H9 (cell line): ENCODE measurements at regions not wholly inside any gene's neighbourhood (a gene's known extent, or its start where the extent isn't known, plus 50 kb on each side); places are given as distances from the start of the nearest gene placed in this dataset.
"Not testable (repeated sequence)": the region's sequence is repeated elsewhere in the genome, so short reads cannot be mapped to it uniquely, and the experiment has no call there.

Experiments used
- DNase-seq: peaks from one replicate; pipeline ENCODE4 v3.0.0-alpha.2; 2017
- H2AFZ ChIP-seq: one replicate; pipeline ENCODE4 v1.6.1; 2013; ENCODE audit warnings: mild to moderate bottlenecking, low read length, control low read depth, moderate library complexity
- H2AK5ac ChIP-seq: 2 replicates; pipeline ENCODE4 v1.6.1; 2013; ENCODE audit warnings: low read length, control low read depth, mixed read lengths; ENCODE audit not compliant: insufficient read length
- H2BK120ac ChIP-seq: one replicate; pipeline ENCODE4 v1.6.1; 2013; ENCODE audit warnings: low read depth, mild to moderate bottlenecking, low read length, control low read depth, inconsistent platforms; ENCODE audit not compliant: poor library complexity, severe bottlenecking
- H2BK12ac ChIP-seq: 2 replicates; pipeline ENCODE4 v1.6.1; 2013; ENCODE audit warnings: low read length, control low read depth, mixed read lengths, low read depth; ENCODE audit not compliant: insufficient read length
- H2BK15ac ChIP-seq: 2 replicates; pipeline ENCODE4 v1.6.1; 2013; ENCODE audit warnings: low read depth, low read length, control low read depth
- H2BK20ac ChIP-seq: one replicate; pipeline ENCODE4 v1.6.1; 2013; ENCODE audit warnings: low read depth, mild to moderate bottlenecking, low read length, control low read depth, inconsistent platforms; ENCODE audit not compliant: poor library complexity, severe bottlenecking
- H2BK5ac ChIP-seq: 2 replicates; pipeline ENCODE4 v1.6.1; 2013; ENCODE audit warnings: low read length, control low read depth, mixed read lengths; ENCODE audit not compliant: insufficient read length
- H3K14ac ChIP-seq: 2 replicates; pipeline ENCODE4 v1.6.1; 2013; ENCODE audit warnings: low read length, control low read depth; ENCODE audit not compliant: insufficient read depth
- H3K18ac ChIP-seq: 2 replicates; pipeline ENCODE4 v1.6.1; 2013; ENCODE audit warnings: low read depth, mild to moderate bottlenecking, mixed read lengths, low read length, control low read depth; ENCODE audit not compliant: insufficient read length
- H3K23ac ChIP-seq: 2 replicates; pipeline ENCODE4 v1.6.1; 2013; ENCODE audit warnings: low read length, control low read depth, mixed read lengths, low read depth; ENCODE audit not compliant: insufficient read length
- H3K23me2 ChIP-seq: 2 replicates; pipeline ENCODE4 v1.6.1; 2013; ENCODE audit warnings: low read depth, mild to moderate bottlenecking, mixed read lengths, low read length, control low read depth; ENCODE audit not compliant: insufficient read length, poor library complexity, severe bottlenecking
- H3K27ac ChIP-seq: 2 replicates; pipeline ENCODE4 v1.5.1; 2013; ENCODE audit warnings: low read length, control low read depth, mixed read lengths, low read depth; ENCODE audit not compliant: insufficient read length
- H3K27me3 ChIP-seq: 2 replicates; pipeline ENCODE4 v1.6.1; 2013; ENCODE audit warnings: low read length, control low read depth, inconsistent platforms; ENCODE audit not compliant: insufficient read depth
- H3K4ac ChIP-seq: 2 replicates; pipeline ENCODE4 v1.6.1; 2013; ENCODE audit warnings: low read depth, mild to moderate bottlenecking, control low read depth, inconsistent platforms, low read length, moderate library complexity
- H3K4me1 ChIP-seq: 2 replicates; pipeline ENCODE4 v1.6.1; 2013; ENCODE audit warnings: low read length, control low read depth, inconsistent platforms; ENCODE audit not compliant: insufficient read depth
- H3K4me2 ChIP-seq: 2 replicates; pipeline ENCODE4 v1.6.1; 2013; ENCODE audit warnings: low read length, control low read depth, mixed read lengths; ENCODE audit not compliant: insufficient read length, insufficient read depth
- H3K56ac ChIP-seq: 2 replicates; pipeline ENCODE4 v1.6.1; 2013; ENCODE audit warnings: low read depth, mild to moderate bottlenecking, mixed read lengths, low read length, control low read depth; ENCODE audit not compliant: insufficient read length
- H3K79me1 ChIP-seq: 2 replicates; pipeline ENCODE4 v1.6.1; 2013; ENCODE audit warnings: low read depth, mild to moderate bottlenecking, moderate library complexity, low read length, control low read depth, inconsistent platforms; ENCODE audit not compliant: insufficient read depth, poor library complexity, severe bottlenecking
- H3K79me2 ChIP-seq: 2 replicates; pipeline ENCODE4 v1.6.1; 2013; ENCODE audit warnings: low read length, control low read depth, inconsistent platforms; ENCODE audit not compliant: insufficient read depth
- H3K9ac ChIP-seq: 2 replicates; pipeline ENCODE4 v1.6.1; 2013; ENCODE audit warnings: low read length, control low read depth, mixed read lengths; ENCODE audit not compliant: insufficient read length; ENCODE audit errors: extremely low read depth
- H3K9me3 ChIP-seq: one replicate; pipeline ENCODE4 v1.6.1; 2013; ENCODE audit warnings: low read depth, low read length, inconsistent platforms; ENCODE audit not compliant: control insufficient read depth
- H3T11ph ChIP-seq: one replicate; pipeline ENCODE4 v1.6.1; 2013; ENCODE audit warnings: mild to moderate bottlenecking, low read length, control low read depth, inconsistent platforms
- H4K20me1 ChIP-seq: one replicate; pipeline ENCODE4 v1.6.1; 2013; ENCODE audit not compliant: control insufficient read depth, insufficient read length, insufficient read depth
- H4K5ac ChIP-seq: 2 replicates; pipeline ENCODE4 v1.6.1; 2013; ENCODE audit warnings: low read depth, mild to moderate bottlenecking, mixed read lengths, low read length, control low read depth; ENCODE audit not compliant: insufficient read length
- H4K8ac ChIP-seq: replicated peaks from 2 replicates; pipeline ENCODE4 v1.6.1; 2013; ENCODE audit warnings: low read length, control low read depth, mixed read lengths, low read depth; ENCODE audit not compliant: insufficient read length
- H4K91ac ChIP-seq: 2 replicates; pipeline ENCODE4 v1.6.1; 2013; ENCODE audit warnings: low read depth, mild to moderate bottlenecking, moderate library complexity, mixed read lengths, low read length, control low read depth; ENCODE audit not compliant: insufficient read length
- H3K27ac Mint-ChIP-seq, 3 experiments: 2 replicates in 2 of 3; 3 replicates in 1 of 3; pipeline ENCODE4 v1.8.0; 2020 to 2021; ENCODE audit warnings: mixed read lengths in 3 of 3, mild to moderate bottlenecking in 1 of 3, moderate library complexity in 1 of 3
- H3K27me3 Mint-ChIP-seq: 2 replicates; pipeline ENCODE4 v1.8.0; 2021; ENCODE audit warnings: low read depth, mild to moderate bottlenecking, moderate library complexity, mixed read lengths
- H3K36me3 Mint-ChIP-seq, 3 experiments: 2 replicates in 2 of 3; 3 replicates in 1 of 3; pipeline ENCODE4 v1.8.0; 2020 to 2021; ENCODE audit warnings: low read depth in 3 of 3, mixed read lengths in 3 of 3; ENCODE audit not compliant: insufficient read depth in 1 of 3
- H3K4me1 Mint-ChIP-seq, 2 experiments: 2 replicates each; pipeline ENCODE4 v1.8.0; 2020; ENCODE audit warnings: mixed read lengths in 2 of 2
- H3K4me3 Mint-ChIP-seq, 2 experiments: 2 replicates in 1 of 2; 3 replicates in 1 of 2; pipeline ENCODE4 v1.8.0; 2020 to 2021; ENCODE audit warnings: mild to moderate bottlenecking in 2 of 2, mixed read lengths in 2 of 2, moderate library complexity in 1 of 2
- H3K9me3 Mint-ChIP-seq, 2 experiments: 2 replicates in 1 of 2; 3 replicates in 1 of 2; pipeline ENCODE4 v1.8.0; 2020; ENCODE audit warnings: mild to moderate bottlenecking in 2 of 2, mixed read lengths in 2 of 2, moderate library complexity in 1 of 2
- CTCF ChIP-seq: fragments of 200-600 bp; sonication (generic); conservative IDR thresholded peaks from 3 replicates; pipeline ENCODE4 v1.8.0; 2021; ENCODE audit warnings: antibody characterized with exemption, mild to moderate bottlenecking
- WGBS: extraction: QIAGEN DNeasy Blood & Tissue Kit; methylation state at CpG from one replicate; pipeline ENCODE4 v1.1.7; 2013; ENCODE audit warnings: missing lambda C conversion rate, low lambda C conversion rate, mixed read lengths; ENCODE audit not compliant: insufficient read length; ENCODE audit errors: extremely low coverage; 5-methylcytosine and 5-hydroxymethylcytosine counted together

DNA sequence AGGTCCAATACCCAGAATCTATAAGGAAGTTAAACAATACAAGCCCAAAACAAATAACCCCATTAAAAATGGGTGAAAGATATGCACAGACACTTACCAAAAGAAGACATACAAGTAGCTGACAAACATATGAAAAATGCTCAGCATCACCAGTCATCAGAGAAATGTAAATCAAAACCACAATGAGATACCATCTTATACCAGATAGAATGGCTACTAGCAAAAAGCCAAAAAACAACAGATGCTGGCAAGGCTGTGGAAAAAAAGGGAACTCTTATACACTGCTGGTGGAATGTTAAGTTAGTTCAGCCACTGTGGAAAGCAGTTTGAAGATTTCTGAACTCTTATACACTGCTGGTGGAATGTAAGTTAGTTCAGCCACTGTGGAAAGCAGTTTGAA is 331.1 kb downstream of the KIF20B start:
- H3K23ac ChIP-seq: no peak overlapping the region
- no peak overlapping the region for H3K4ac ChIP-seq
- no peak for TF ChIP-seq CTCF
- no peak overlapping the region for H3K9ac ChIP-seq
- no peaks in the 10 kb centered on the region for H3K9me3 ChIP-seq
- H2BK15ac ChIP-seq: no peak overlapping the region
- no peaks in the 10 kb centered on the region for H3K4me1 ChIP-seq
- no peak overlapping the region for H2BK120ac ChIP-seq
- H3K23me2 ChIP-seq: no peaks in the 10 kb centered on the region
- DNase-seq: no peak
- H2BK5ac ChIP-seq: no peak overlapping the region
- H2AK5ac ChIP-seq: no peak overlapping the region
- Mint-ChIP-seq H3K4me1 (peaks cover 0 to 4% of the 10 kb centered on the region in 2 experiments; a peak in 1 of 4 replicates), H3K27ac (no peak overlapping the region), H3K4me3 (no peak overlapping the region), H3K9me3 (no peaks in the 10 kb centered on the region; a peak in 1 of 5 replicates), H3K36me3 (no peaks in the 10 kb centered on the region; a peak in 1 of 7 replicates), H3K27me3 (no peaks in the 10 kb centered on the region)
- H3T11ph ChIP-seq: no peak overlapping the region
- no peak overlapping the region for H4K91ac ChIP-seq
- H3K56ac ChIP-seq: no peak overlapping the region
- no peak overlapping the region for H3K14ac ChIP-seq
- no peak overlapping the region for H2BK20ac ChIP-seq
- no peaks in the 10 kb centered on the region for H3K79me2 ChIP-seq
- no peak overlapping the region for H4K8ac ChIP-seq
- no peak overlapping the region for H3K18ac ChIP-seq
- no peaks in the 10 kb centered on the region for H4K20me1 ChIP-seq
- H3K27me3 ChIP-seq: no peaks in the 10 kb centered on the region
- no peak overlapping the region for H4K5ac ChIP-seq
- no peak overlapping the region for H2BK12ac ChIP-seq
- no peaks in the 10 kb centered on the region for H3K79me1 ChIP-seq
- H3K4me2 ChIP-seq: no peak overlapping the region
- no peak overlapping the region for H2AFZ ChIP-seq
- no peak overlapping the region for H3K27ac ChIP-seq

- H2BK12ac ChIP-seq, H3K4me2 ChIP-seq, H3K4me1 Mint-ChIP-seq, H3K4me3 Mint-ChIP-seq, H3K4me1 ChIP-seq, H3K36me3 Mint-ChIP-seq, H2BK20ac ChIP-seq, H3K27ac ChIP-seq, H4K20me1 ChIP-seq, H2BK120ac ChIP-seq, H3K23me2 ChIP-seq, H3K9ac ChIP-seq, H3K23ac ChIP-seq, H3K4ac ChIP-seq, H3K79me2 ChIP-seq, H2AFZ ChIP-seq, H3K79me1 ChIP-seq, H2AK5ac ChIP-seq, H2BK5ac ChIP-seq, H3K9me3 ChIP-seq, DNase-seq, H3K18ac ChIP-seq, H3T11ph ChIP-seq, H3K56ac ChIP-seq, H3K27me3 ChIP-seq, H2BK15ac ChIP-seq, H3K27me3 Mint-ChIP-seq, H4K91ac ChIP-seq, H3K9me3 Mint-ChIP-seq, H4K5ac ChIP-seq, H3K14ac ChIP-seq, H4K8ac ChIP-seq, H3K27ac Mint-ChIP-seq: not testable (repeated sequence)
- no CpG with 5 or more reads among the region's 5 CpGs for WGBS
Measured at GRCh38 chr10:90034862-90035261, 333.5 kb downstream of the KIF20B start.
